ENCODE measurements at regions not wholly inside any gene's neighbourhood (a gene's known extent, or its start where the extent isn't known, plus 50 kb on each side); places are given as distances from the start of the nearest gene placed in this dataset.
A peak's percentile ranks its signal among the peaks of the same experiment; 100 is the strongest.
"Not testable (repeated sequence)": the region's sequence is repeated elsewhere in the genome, so short reads cannot be mapped to it uniquely, and the experiment has no call there.

- DNase-seq = no peak
- TF ChIP-seq POLR2A (IDR thresholded peaks at IDR 0.05; ENCODE audit: low read length) = no peak
- TF ChIP-seq GATA1 (IDR thresholded peaks at IDR 0.05; ENCODE audit: low read depth, low read length) = no peak
Measured at GRCh38 chr13:26853323-26853722, 92.7 kb upstream of the GPR12 start.

- TF ChIP-seq GATA1 (IDR thresholded peaks at IDR 0.05; ENCODE audit: low read depth, low read length) = no peak
- no peak for TF ChIP-seq POLR2A (IDR thresholded peaks at IDR 0.05; ENCODE audit: low read length)
Measured at GRCh38 chr13:26847281-26847680, 86.7 kb upstream of the GPR12 start.

GRCh38 chr13:26845063-26845462, 84.5 kb upstream of the GPR12 start:
- DNase-seq = not testable (repeated sequence)

More at GRCh38 chr13:26847281-26847680, 86.7 kb upstream of the GPR12 start:
- DNase-seq = no peak

- TF ChIP-seq POLR2A (IDR thresholded peaks at IDR 0.05; ENCODE audit: low read length) (no peak), GATA1 (IDR thresholded peaks at IDR 0.05; ENCODE audit: low read depth, low read length) (no peak)
- DNase-seq = no peak
Measured at GRCh38 chr13:26839682-26840081, 79.1 kb upstream of the GPR12 start.

GRCh38 chr13:26838821-26839220, 78.2 kb upstream of the GPR12 start:
- TF ChIP-seq GATA1 (IDR thresholded peaks at IDR 0.05; ENCODE audit: low read depth, low read length) = no peak
- no peak for TF ChIP-seq POLR2A (IDR thresholded peaks at IDR 0.05; ENCODE audit: low read length)
- no peak for DNase-seq

GRCh38 chr13:26837997-26838396, 77.4 kb upstream of the GPR12 start:
- DNase-seq = no peak
- no peak for TF ChIP-seq POLR2A (IDR thresholded peaks at IDR 0.05; ENCODE audit: low read length)
- TF ChIP-seq GATA1 (IDR thresholded peaks at IDR 0.05; ENCODE audit: low read depth, low read length) = no peak

GRCh38 chr13:26837102-26837501, 76.5 kb upstream of the GPR12 start:
- no peak for DNase-seq
- no peak for TF ChIP-seq POLR2A (IDR thresholded peaks at IDR 0.05; ENCODE audit: low read length)
- no peak for TF ChIP-seq GATA1 (IDR thresholded peaks at IDR 0.05; ENCODE audit: low read depth, low read length)

GRCh38 chr13:26836626-26837025, 76.0 kb upstream of the GPR12 start:
- DNase-seq = no peak
- TF ChIP-seq POLR2A (IDR thresholded peaks at IDR 0.05; ENCODE audit: low read length) (no peak), GATA1 (IDR thresholded peaks at IDR 0.05; ENCODE audit: low read depth, low read length) (no peak)

GRCh38 chr13:26834646-26835045, 74.1 kb upstream of the GPR12 start:
- TF ChIP-seq POLR2A (IDR thresholded peaks at IDR 0.05; ENCODE audit: low read length) (no peak), GATA1 (IDR thresholded peaks at IDR 0.05; ENCODE audit: low read depth, low read length) (no peak)

GRCh38 chr13:26831336-26831908, 70.8 kb upstream of the GPR12 start:
- DNase-seq = no peak
- TF ChIP-seq POLR2A (IDR thresholded peaks at IDR 0.05; ENCODE audit: low read length) = no peak
- no peak for TF ChIP-seq GATA1 (IDR thresholded peaks at IDR 0.05; ENCODE audit: low read depth, low read length)

More at GRCh38 chr13:26834646-26835045, 74.1 kb upstream of the GPR12 start:
- DNase-seq = no peak

GRCh38 chr13:26829716-26830115, 69.1 kb upstream of the GPR12 start:
- DNase-seq = no peak
- TF ChIP-seq GATA1 (IDR thresholded peaks at IDR 0.05; ENCODE audit: low read depth, low read length) (no peak), POLR2A (IDR thresholded peaks at IDR 0.05; ENCODE audit: low read length) (no peak)

GRCh38 chr13:26824581-26824980, 64.0 kb upstream of the GPR12 start:
- DNase-seq = no peak
- TF ChIP-seq GATA1 (IDR thresholded peaks at IDR 0.05; ENCODE audit: low read depth, low read length) (no peak), POLR2A (IDR thresholded peaks at IDR 0.05; ENCODE audit: low read length) (no peak)

- DNase-seq = peak; percentile 77 to 94
- TF ChIP-seq GATA1 (IDR thresholded peaks at IDR 0.05; ENCODE audit: low read depth, low read length) (peak; percentile 38), POLR2A (IDR thresholded peaks at IDR 0.05; ENCODE audit: low read length) (no peak)
Measured at GRCh38 chr13:26822146-26822545, 61.6 kb upstream of the GPR12 start.

GRCh38 chr13:26821672-26822071, 61.1 kb upstream of the GPR12 start:
- DNase-seq = peak; percentile 80 to 94
- TF ChIP-seq GATA1 (IDR thresholded peaks at IDR 0.05; ENCODE audit: low read depth, low read length) (no peak), POLR2A (IDR thresholded peaks at IDR 0.05; ENCODE audit: low read length) (peak; percentile 73)

- TF ChIP-seq POLR2A (IDR thresholded peaks at IDR 0.05; ENCODE audit: low read length) (no peak), GATA1 (IDR thresholded peaks at IDR 0.05; ENCODE audit: low read depth, low read length) (no peak)
- DNase-seq = peak in 1 of 2 experiments; percentile 22
Measured at GRCh38 chr13:26820871-26821270, 60.3 kb upstream of the GPR12 start.

GRCh38 chr13:26819046-26819445, 58.5 kb upstream of the GPR12 start:
- TF ChIP-seq GATA1 (IDR thresholded peaks at IDR 0.05; ENCODE audit: low read depth, low read length) (no peak), POLR2A (IDR thresholded peaks at IDR 0.05; ENCODE audit: low read length) (no peak)
- no peak for DNase-seq

Data from erythroblast (primary cell).